Stomach smooth muscle (tissue), 2 donors: ENCODE measurements at regions not wholly inside any gene's neighbourhood (a gene's known extent, or its start where the extent isn't known, plus 50 kb on each side); places are given as distances from the start of the nearest gene placed in this dataset.

Source experiments
- H3K27ac ChIP-seq: one replicate; pipeline ENCODE4 v1.7.0; 2013; ENCODE audit warnings: mild to moderate bottlenecking, low read length, inconsistent platforms
- H3K27me3 ChIP-seq, 2 donors: one replicate each; pipeline ENCODE4 v1.7.0; 2013; ENCODE audit warnings: low read length in 2 of 2; ENCODE audit not compliant: insufficient read depth in 2 of 2, control insufficient read depth in 1 of 2
- H3K36me3 ChIP-seq, 2 donors: one replicate each; pipeline ENCODE4 v1.7.0; 2013; ENCODE audit warnings: low read length in 2 of 2; ENCODE audit not compliant: control insufficient read depth in 2 of 2, insufficient read depth in 2 of 2
- H3K4me1 ChIP-seq: one replicate; pipeline ENCODE4 v1.7.0; 2013; ENCODE audit warnings: low read length; ENCODE audit not compliant: control insufficient read depth, insufficient read depth
- H3K4me3 ChIP-seq, 2 donors: one replicate each; pipeline ENCODE4 v1.7.0; 2013; ENCODE audit warnings: low read length in 2 of 2
- H3K9ac ChIP-seq, 2 donors: one replicate each; pipeline ENCODE4 v1.7.0; 2013; ENCODE audit warnings: low read length in 2 of 2, mild to moderate bottlenecking in 1 of 2
- H3K9me3 ChIP-seq, 2 donors: one replicate each; pipeline ENCODE4 v1.7.0; 2013; ENCODE audit warnings: low read length in 2 of 2; ENCODE audit not compliant: control insufficient read depth in 2 of 2
- donor health status: healthy.
- donor health status: Pancreatic carcinoma.

GRCh38 chr7:18081617-18082016 lies 54.0 kb upstream of the PRPS1L1 start:
- H3K36me3 ChIP-seq, result no peaks in the 10 kb centered on the region
- no peak overlapping the region for H3K27ac ChIP-seq
- no peak overlapping the region for H3K4me3 ChIP-seq
- no peaks in the 10 kb centered on the region for H3K27me3 ChIP-seq
- peaks cover 0 to 10% of the 10 kb centered on the region in 2 donors for H3K9me3 ChIP-seq
- H3K4me1 ChIP-seq, result peaks cover 5% of the 10 kb centered on the region
- H3K9ac ChIP-seq, result no peak overlapping the region

GRCh38 chr7:18082169-18082568 lies 54.5 kb upstream of the PRPS1L1 start:
- no peak overlapping the region for H3K27ac ChIP-seq
- H3K9me3 ChIP-seq, result peaks cover 0 to 10% of the 10 kb centered on the region in 2 donors
- no peak overlapping the region for H3K4me3 ChIP-seq
- H3K9ac ChIP-seq, result no peak overlapping the region
- H3K4me1 ChIP-seq, result peaks cover 8% of the 10 kb centered on the region
- no peaks in the 10 kb centered on the region for H3K27me3 ChIP-seq
- H3K36me3 ChIP-seq, result no peaks in the 10 kb centered on the region

GRCh38 chr7:18086165-18087025 lies 58.7 kb upstream of the PRPS1L1 start:
- peaks cover 13% of the 10 kb centered on the region for H3K4me1 ChIP-seq
- H3K9ac ChIP-seq, result peak overlapping the region in 1 of 2 donors; percentile 30
- peak overlapping the region; percentile 79 to 85 for H3K4me3 ChIP-seq
- no peaks in the 10 kb centered on the region for H3K27me3 ChIP-seq
- no peaks in the 10 kb centered on the region for H3K36me3 ChIP-seq
- H3K27ac ChIP-seq, result no peak overlapping the region
- peaks cover 0 to 6% of the 10 kb centered on the region in 2 donors for H3K9me3 ChIP-seq

DNA sequence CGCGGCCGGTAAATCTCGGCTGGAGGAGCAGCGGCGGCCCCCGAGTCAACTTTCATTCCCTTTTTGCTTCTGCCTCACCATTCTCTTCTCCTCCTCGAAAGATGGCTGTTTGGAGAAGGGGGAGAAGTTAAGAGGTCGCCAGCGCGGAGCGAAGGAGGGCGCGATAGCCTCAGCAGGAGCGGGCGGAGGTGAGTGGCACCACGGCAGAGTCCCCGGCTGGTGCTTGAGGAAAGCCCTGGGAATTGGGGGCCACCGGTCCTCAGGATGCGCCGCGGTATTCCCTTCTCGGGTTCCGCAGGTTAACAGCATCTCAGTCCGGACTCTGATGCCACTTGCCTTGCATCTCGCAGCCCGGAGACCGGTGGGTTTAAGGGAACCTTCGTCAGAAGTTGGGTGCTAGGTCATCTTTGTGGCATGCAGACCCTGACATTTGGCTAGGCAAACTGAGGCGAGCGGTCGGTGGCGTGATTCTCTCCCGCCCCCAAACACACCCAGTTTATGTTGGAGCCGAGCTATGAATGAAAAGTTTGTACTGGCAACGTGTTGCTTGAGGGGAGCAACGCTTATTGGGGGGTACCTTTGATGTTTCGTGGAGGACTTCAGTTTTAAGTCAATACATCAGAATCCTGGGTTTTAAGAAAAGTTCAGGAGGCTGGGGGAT lies 59.5 kb upstream of the PRPS1L1 start:
- Histone ChIP-seq H3K4me3 (peak overlapping the region; percentile 79 to 85), H3K27ac (no peak overlapping the region), H3K36me3 (no peaks in the 10 kb centered on the region), H3K4me1 (peaks cover 13% of the 10 kb centered on the region), H3K9ac (peak overlapping the region in 1 of 2 donors; percentile 42), H3K27me3 (no peaks in the 10 kb centered on the region), H3K9me3 (peaks cover 0 to 3% of the 10 kb centered on the region in 2 donors)

DNA sequence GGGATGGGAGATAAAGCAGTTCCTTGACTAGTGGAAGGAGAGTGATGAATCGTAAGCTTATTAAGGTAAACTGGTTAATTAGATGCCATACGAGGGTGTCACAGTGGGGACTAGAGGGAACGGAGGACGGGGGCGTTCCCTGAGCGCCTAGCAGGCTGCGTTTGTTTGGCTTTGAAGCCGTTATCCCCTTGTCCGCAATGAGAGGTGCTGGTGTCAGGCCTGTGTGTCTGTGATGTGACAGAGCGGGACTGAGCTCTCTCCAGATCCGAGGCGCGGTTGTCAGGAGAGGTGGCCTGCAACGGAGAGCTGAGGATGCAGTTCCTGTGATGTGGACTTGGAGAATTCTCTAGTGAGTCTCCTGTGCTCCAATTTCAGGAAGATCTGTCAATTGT lies 60.0 kb upstream of the PRPS1L1 start:
- H3K9me3 ChIP-seq, result no peaks in the 10 kb centered on the region
- peak overlapping the region; percentile 79 to 85 for H3K4me3 ChIP-seq
- peaks cover 13% of the 10 kb centered on the region for H3K4me1 ChIP-seq
- H3K27ac ChIP-seq, result no peak overlapping the region
- no peak overlapping the region for H3K9ac ChIP-seq
- no peaks in the 10 kb centered on the region for H3K27me3 ChIP-seq
- no peaks in the 10 kb centered on the region for H3K36me3 ChIP-seq

DNA sequence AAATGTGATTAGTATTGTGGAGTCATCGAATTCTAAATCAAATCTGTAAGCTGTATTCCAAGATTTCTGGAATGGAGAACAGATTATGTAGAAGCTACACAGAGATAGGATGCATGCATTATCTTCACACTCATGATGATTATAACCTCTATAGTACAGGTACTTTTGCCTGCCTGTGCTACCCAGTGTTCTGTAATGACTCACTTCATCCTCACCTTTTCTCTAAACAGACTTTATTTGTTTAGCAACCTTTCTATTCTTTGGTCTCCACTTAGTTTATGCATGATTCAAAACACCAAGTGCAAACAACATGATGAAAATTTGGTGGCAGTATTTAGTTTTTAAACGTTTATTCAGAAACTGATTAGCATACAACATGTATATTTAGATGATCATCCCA lies 68.4 kb upstream of the PRPS1L1 start:
- H3K27ac ChIP-seq, result no peak overlapping the region
- peaks cover 0 to 3% of the 10 kb centered on the region in 2 donors for H3K9me3 ChIP-seq
- H3K9ac ChIP-seq, result no peak overlapping the region
- no peaks in the 10 kb centered on the region for H3K36me3 ChIP-seq
- no peak overlapping the region for H3K4me3 ChIP-seq
- H3K4me1 ChIP-seq, result no peaks in the 10 kb centered on the region
- no peaks in the 10 kb centered on the region for H3K27me3 ChIP-seq

- H3K9ac ChIP-seq, result no peak overlapping the region
- no peak overlapping the region for H3K4me3 ChIP-seq
- no peak overlapping the region for H3K27ac ChIP-seq
- H3K9me3 ChIP-seq, result peaks cover 0 to 3% of the 10 kb centered on the region in 2 donors
- H3K36me3 ChIP-seq, result no peaks in the 10 kb centered on the region
- H3K27me3 ChIP-seq, result no peaks in the 10 kb centered on the region
- H3K4me1 ChIP-seq, result no peaks in the 10 kb centered on the region
Observed at GRCh38 chr7:18102576-18102975, 74.9 kb upstream of the PRPS1L1 start.

- Histone ChIP-seq H3K36me3 (no peaks in the 10 kb centered on the region), H3K27me3 (no peaks in the 10 kb centered on the region), H3K9ac (no peak overlapping the region), H3K4me3 (no peak overlapping the region), H3K9me3 (peaks cover 0 to 3% of the 10 kb centered on the region in 2 donors), H3K27ac (no peak overlapping the region), H3K4me1 (no peaks in the 10 kb centered on the region)
Observed at GRCh38 chr7:18103436-18104218, 76.0 kb upstream of the PRPS1L1 start.

- H3K27ac ChIP-seq, result no peak overlapping the region
- no peaks in the 10 kb centered on the region for H3K27me3 ChIP-seq
- no peak overlapping the region for H3K4me3 ChIP-seq
- H3K36me3 ChIP-seq, result no peaks in the 10 kb centered on the region
- no peaks in the 10 kb centered on the region for H3K4me1 ChIP-seq
- H3K9ac ChIP-seq, result no peak overlapping the region
- no peaks in the 10 kb centered on the region for H3K9me3 ChIP-seq
Observed at GRCh38 chr7:18109762-18110161, 82.1 kb upstream of the PRPS1L1 start.

GRCh38 chr7:18116661-18117060 lies 89.0 kb upstream of the PRPS1L1 start:
- no peaks in the 10 kb centered on the region for H3K27me3 ChIP-seq
- no peaks in the 10 kb centered on the region for H3K4me1 ChIP-seq
- no peak overlapping the region for H3K27ac ChIP-seq
- H3K36me3 ChIP-seq, result no peaks in the 10 kb centered on the region
- H3K9me3 ChIP-seq, result no peaks in the 10 kb centered on the region
- no peak overlapping the region for H3K9ac ChIP-seq
- no peak overlapping the region for H3K4me3 ChIP-seq
